ENCODE measurements at regions not wholly inside any gene's neighbourhood (a gene's known extent, or its start where the extent isn't known, plus 50 kb on each side); places are given as distances from the start of the nearest gene placed in this dataset.
"Not testable (repeated sequence)": the region's sequence is repeated elsewhere in the genome, so short reads cannot be mapped to it uniquely, and the experiment has no call there.

DNA sequence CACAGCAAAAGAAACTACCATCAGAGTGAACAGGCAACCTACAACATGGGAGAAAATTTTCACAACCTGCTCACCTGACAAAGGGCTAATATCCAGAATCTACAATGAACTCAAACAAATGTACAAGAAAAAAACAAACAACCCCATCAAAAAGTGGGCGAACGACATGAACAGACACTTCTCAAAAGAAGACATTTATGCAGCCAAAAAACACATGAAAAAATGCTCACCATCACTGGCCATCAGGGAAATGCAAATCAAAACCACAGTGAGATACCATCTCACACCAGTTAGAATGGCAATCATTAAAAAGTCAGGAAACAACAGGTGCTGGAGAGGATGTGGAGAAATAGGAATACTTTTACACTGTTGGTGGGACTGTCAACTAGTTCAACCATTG, 207.8 kb downstream of the USP6NL start:
- not testable (repeated sequence) for DNase-seq

DNA sequence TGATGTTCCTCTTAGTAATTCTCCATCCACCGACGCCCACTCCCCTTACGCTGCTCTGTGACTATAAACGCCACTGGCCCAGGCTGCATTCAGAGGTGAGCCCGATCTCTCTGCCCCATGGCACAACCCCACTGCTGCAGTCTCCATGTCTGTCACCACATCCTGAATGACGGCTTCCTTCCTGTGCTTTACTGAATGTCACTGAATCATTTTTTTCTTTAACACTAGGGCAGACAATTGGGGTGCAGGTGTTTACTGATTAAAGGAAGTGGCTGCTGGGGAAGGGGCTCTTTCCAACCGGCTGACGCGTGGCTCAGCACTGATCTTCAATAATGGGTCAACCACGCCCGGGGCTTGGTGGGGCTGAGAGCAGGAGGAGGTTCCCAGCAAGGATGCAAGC, 208.3 kb downstream of the USP6NL start:
- peak; percentile 37 for DNase-seq

DNA sequence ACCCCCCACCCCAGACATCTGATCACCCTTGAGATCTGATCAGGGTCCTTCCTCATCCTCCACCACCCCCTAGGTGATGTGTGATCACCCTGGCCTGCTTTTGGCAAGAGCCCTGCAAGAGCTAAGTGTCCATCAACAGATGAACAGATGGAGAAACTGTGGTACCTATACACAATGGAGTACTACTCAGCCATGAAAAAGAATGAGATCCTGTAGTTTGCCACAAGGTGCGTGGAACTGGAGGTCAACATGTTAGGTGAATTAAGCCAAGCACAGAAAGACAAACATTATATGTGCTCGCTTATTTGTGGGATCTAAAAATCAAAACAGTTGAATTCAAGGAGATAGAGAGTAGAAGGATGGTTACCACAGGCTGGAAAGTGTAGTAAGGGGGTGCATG, 209.1 kb downstream of the USP6NL start:
- no peak for DNase-seq

DNA sequence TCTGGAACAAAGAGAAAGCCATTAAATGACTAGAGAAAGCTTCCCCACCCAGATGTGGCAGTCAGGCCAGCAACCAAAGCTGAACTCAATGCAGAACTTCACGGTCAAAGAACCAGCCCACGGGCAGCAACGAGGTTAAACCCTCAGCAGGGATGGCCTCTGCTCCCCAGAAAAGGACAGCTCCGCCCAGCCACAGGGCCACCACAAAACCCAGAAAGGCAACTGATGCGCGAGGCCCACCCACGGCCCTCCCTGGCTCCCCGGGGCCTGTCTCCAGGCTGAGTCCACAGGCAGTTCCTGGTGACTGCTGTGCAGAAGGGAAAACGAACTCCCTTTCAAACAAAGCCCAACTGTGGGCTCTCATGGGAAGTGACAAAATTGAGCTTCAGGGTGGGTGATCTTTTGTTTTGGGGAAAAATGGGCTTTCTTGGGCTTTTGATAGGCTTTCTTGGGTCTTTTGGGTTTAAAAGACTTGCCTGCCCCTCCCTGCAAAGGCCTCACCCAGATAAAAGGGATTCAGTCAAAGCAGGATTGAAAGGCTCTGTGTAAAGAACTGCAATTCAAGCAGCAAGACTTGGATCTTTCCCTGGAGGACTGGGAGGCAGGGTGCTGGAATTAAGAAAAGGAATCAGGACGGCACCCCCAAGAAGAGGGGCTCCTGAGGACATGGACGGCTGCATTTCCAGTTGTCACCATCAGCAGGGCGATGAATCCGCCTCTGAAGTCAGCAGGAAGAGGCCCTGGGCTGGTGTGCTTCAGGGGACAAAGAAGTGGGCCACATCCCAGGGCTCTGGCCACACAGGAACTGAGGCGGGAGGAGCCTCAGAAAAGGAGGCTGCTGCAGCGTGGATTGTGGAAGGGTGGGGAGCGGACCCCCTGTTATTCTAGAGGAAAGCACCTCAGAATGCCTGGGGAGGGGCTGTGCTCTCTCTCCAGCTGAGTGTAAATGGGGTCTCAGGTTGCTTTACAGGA, 209.9 kb downstream of the USP6NL start:
- DNase-seq = no peak

DNA sequence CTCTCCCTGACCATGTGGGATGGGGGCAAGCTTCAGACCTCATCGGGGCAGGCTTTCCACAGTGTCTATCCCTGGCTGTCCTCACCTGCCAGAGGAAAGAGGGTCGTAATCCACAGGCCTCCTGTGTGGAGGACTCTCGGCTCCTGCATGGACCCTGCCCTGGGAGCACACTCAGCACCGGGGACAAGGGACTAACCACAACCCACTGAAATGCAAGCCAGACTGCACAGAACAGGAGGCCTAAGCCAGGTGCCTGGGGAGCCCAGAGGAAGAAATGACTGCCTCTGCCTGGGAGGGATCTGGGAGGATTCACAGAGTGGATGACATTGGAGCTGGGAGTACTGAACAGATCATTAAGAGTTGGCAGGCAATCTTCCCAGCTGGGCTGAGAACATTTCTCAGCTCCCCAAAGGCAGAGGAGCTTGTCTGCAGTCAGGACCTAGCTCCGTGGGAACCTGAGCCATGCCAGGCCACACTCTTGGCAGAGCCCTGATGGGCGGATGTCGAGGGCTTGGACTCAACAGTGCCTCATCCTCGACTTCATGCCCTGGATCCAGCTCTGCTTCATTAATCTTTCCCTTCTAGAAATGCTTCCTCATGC, 213.4 kb downstream of the USP6NL start:
- DNase-seq = no peak

DNA sequence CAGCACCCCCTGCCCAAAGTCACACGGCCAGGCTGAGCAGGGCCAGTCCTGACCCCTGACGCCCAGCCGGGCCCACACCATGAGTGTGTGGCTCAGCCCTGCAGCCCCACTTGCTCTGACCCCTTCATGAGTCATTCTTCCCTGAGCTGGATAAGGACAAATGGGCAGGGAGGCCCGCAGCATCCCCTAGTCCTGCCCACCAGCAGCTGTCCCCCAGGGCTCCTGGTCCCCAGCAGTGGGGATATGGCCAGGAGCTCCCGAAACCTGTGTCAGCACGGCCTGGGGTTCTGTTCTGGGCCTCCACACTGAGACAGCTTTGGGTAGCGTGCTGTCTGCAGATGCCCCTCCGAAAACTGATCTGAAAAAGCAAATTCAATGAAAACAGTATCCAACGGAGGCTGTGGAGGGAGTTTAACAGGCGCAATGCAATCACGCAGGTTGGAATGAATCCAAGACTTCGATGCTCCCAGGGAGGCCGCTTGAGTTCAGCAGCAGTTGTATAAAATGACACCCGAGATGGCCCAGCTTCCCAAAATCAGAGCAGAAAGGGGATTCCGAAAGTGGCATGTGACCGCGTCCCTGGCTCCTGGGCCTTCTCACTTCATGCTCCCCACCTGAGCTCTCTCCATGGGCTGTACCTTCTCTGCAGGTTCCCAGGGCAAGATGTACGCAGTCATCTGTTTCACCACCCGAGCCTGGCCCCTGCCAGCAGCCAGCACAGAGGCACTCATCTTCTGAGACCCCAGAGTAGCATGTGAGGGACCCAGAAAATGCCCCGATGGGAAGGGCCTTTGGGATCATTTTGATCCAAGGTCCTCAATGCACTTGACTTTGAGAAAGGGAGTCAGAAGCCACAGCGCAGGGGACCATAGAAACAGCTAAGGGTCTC, 214.1 kb downstream of the USP6NL start:
- no peak for DNase-seq

DNA sequence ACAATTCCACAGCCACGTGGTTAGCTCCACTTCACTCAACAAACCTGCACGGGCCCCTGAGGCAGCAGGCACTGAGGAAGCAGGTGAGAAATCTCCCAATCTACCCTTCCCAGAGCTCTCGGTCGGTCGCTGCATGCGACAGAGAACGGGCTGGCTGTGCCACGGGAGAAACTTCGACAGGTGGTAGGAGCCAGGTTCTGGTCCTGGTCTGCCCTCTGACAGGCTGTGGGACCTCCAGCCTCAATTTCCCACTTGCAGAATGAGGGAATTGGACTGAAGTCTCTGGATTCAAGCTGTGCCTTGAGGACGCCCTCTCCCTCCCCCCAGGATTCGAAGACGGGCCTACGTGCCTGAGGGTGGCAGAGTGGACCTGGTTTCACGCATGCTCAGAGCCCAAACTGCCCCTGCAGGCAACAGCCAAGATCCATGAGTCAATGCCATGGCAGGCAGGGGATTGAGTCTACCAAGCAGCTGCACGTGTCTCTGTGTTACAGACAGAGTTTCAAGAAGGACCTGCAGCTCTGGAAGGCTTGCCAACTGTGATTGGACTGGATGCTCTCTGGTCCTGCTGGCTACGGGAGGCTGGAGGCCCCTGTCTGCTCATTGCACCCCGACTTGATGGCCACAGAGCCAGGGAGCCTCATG, 215.0 kb downstream of the USP6NL start:
- no peak for DNase-seq

DNA sequence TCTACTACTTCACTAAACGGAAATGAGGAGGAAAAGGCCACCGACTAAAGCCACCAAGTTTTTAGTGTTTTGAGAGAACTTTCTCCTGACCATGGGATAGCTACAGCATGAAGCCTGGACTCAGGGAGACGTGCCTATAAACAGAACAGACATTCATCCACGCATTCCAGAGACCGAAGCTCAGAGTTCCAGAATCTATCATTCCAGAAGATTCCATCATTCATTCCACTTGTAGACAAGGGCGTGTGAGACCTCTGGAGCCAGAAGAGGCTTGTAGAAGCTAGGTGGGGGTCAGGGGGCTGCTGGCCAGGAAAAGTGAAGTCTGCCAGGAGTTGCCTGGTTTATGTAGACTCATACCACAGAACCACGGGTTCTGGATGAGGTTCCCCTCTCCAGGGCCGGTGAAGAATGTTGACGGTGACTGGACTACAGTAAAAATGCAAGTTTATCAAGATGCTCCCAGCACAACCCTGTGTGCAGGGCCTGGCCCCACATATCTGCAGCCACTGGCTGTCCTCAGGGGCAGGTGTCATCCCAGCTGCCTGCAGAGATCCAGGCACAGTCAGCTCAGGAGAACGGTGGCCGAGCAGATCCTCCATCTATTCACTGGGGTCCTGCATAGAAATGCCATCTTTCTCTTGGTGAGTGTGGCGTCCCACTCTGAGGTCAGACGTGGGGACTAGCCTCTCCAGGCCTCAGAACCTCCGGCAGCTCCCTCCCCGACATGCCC, 215.7 kb downstream of the USP6NL start:
- DNase-seq = no peak

DNA sequence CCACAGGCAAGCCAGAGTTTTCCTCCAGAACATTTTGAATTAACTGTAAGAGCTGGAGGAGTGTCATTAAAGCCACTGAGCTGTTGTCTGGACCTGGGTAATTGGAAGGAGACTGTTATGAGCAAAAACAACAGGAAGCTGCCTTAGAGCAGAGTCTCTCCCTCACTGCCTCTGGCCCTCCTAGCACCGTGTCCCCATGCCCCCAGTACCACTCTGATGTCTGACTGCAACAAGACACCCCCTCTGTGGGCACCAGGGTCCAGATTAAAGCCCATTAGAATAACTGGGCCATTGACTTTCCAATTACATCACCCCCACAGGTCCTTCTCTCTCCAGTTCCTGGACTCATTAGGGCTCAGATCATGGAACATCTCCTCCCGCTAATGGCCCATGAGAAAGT, 216.3 kb downstream of the USP6NL start:
- DNase-seq = no peak

DNA sequence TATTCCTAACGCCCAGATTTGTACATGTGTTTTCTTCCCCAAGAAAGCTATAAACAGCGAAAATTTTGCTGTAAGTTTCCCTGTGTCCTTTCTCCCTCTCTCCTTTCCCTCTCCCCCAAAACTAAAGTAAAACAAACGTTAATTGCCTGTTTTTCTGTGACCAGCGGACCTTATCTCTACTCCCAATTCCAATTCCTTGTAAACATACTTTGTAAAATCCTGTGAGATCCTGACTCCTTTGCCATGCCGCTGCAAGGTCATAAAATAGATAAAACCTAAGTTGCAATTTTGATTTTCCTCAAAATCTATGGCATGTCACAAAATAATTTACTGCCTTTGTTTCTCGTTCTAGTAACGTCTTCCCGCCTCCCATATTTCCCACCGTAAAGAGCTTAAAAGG, 217.6 kb downstream of the USP6NL start:
- DNase-seq = no peak

DNA sequence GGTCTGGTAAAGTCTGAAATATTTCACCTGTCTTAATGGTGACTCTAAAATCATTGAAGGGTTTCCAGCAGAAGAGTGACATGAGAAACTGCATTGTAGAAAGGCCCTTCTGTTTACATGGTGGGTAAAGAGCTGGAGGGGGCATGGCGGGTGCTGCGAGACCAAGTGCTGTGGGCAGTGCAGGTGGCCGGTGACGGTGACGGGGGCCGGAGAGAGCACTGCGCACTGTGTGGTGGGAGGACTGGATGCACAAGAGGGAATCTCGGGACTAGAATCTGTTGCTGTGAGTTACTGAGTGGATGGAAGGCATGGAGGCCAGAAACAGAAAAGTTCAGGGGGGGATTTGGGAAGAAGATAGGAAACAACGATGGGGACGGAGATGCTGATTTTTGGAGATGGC, 218.7 kb downstream of the USP6NL start:
- no peak for DNase-seq

DNA sequence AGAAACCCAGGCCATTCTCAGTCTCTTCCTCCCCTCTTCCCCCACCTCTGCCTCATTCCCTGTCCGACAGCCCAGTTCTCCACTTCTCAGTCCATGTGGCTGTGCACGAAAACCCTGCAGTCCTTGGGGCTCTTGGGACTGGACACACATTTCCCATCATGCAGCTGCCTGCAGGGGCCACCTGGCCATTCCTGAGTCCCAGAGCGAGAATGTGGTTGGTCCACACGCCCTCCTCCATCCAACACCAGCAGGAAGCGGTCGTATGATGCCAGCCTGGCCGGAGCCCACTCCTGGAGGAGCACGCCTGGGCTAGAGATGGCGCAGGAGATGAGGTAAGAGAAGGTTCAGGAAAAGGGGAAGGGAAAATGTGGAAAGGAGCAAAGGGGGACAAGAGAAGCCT, 222.5 kb downstream of the USP6NL start:
- DNase-seq = no peak

DNA sequence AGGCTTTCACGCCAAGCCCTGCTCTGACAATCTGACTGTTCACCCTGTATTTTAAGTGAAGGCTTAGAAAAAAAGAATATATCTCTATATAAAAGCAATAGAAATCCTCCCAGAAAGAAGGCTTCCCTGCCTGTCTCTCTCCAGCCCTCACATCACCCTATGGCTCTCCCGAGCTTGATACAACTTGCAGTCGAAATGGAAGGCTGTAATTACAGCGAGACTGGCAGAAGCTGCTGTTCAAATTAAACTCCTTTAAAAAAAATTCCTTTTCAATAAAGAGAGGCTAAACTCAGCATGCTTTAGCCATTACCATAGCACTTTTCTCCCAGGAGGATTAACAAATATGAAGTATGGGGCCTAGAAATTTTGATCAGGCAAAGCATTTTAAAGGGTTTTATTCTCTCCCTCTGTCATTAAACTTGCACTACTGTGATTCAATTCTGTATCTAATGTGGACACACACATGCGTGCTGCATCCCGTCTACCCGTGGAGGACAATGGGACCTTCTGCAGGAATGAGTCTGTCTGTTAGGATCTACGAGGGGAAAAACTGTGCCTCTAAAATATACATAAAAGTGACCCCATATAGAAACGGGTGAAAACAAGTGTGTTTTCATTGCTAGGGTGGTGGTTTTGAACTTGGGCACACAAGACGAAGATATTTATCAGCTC, 223.8 kb downstream of the USP6NL start:
- DNase-seq = no peak

DNA sequence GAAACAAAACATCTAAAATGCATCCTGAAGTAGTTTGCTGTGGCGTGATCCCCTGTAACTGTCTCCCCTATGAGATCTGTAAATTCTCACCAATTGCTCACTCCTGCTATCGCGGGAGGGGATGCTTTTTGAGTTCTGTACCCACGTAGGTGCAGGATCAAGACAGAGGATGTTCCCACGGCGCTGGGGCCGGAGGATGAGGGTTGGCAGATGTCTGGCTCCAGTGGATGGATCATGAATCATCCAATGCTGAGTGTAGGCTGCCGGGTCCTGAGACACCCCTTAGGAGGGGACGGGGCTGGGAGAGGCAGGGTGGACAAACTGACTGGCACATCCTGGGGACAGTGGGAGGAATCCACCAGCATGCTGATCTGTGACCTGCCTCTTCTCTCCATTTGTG, 224.4 kb downstream of the USP6NL start:
- DNase-seq = no peak

Measured in activated T-cell treated with anti-CD3 and anti-CD28 coated beads for 4 hours (primary cell).